Kidney epithelial cell (primary cell): ENCODE measurements at regions not wholly inside any gene's neighbourhood (a gene's known extent, or its start where the extent isn't known, plus 50 kb on each side); places are given as distances from the start of the nearest gene placed in this dataset.

Experiments
- DNase-seq: peaks from one replicate; pipeline ENCODE4 v3.0.0-alpha.2; 2010; ENCODE audit warnings: low read depth
- H3K27me3 ChIP-seq: 2 replicates; pipeline ENCODE4 v1.6.0; 2011; ENCODE audit warnings: low read length; ENCODE audit not compliant: control insufficient read depth, insufficient read depth
- H3K36me3 ChIP-seq: 2 replicates; pipeline ENCODE4 v1.5.1; 2011; ENCODE audit warnings: low read length; ENCODE audit not compliant: control insufficient read depth, insufficient read depth
- H3K4me3 ChIP-seq: 2 replicates; pipeline ENCODE4 v1.5.1; 2011; ENCODE audit warnings: low read depth, mild to moderate bottlenecking, control low read depth, low read length
- TF ChIP-seq, protein P1 (sequence below): IDR thresholded peaks from 2 replicates; pipeline ENCODE4 v1.5.1; 2011; ENCODE audit warnings: mild to moderate bottlenecking, moderate library complexity, low read length, control low read depth, inconsistent platforms; ENCODE audit not compliant: insufficient read depth, poor library complexity, severe bottlenecking

GRCh38 chr3:182697345-182697919 is 95.9 kb upstream of the ATP11B start:
- Histone ChIP-seq H3K4me3 (no peak overlapping the region), H3K36me3 (no peaks in the 10 kb centered on the region), H3K27me3 (no peaks in the 10 kb centered on the region)
- DNase-seq: no peak
- TF ChIP-seq, protein P1, sequence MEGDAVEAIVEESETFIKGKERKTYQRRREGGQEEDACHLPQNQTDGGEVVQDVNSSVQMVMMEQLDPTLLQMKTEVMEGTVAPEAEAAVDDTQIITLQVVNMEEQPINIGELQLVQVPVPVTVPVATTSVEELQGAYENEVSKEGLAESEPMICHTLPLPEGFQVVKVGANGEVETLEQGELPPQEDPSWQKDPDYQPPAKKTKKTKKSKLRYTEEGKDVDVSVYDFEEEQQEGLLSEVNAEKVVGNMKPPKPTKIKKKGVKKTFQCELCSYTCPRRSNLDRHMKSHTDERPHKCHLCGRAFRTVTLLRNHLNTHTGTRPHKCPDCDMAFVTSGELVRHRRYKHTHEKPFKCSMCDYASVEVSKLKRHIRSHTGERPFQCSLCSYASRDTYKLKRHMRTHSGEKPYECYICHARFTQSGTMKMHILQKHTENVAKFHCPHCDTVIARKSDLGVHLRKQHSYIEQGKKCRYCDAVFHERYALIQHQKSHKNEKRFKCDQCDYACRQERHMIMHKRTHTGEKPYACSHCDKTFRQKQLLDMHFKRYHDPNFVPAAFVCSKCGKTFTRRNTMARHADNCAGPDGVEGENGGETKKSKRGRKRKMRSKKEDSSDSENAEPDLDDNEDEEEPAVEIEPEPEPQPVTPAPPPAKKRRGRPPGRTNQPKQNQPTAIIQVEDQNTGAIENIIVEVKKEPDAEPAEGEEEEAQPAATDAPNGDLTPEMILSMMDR: no peak

GRCh38 chr3:182698078-182698477 is 95.2 kb upstream of the ATP11B start:
- no peaks in the 10 kb centered on the region for H3K36me3 ChIP-seq
- H3K27me3 ChIP-seq: no peaks in the 10 kb centered on the region
- no peak for DNase-seq
- no peak overlapping the region for H3K4me3 ChIP-seq
- TF ChIP-seq, protein P1: no peak

GRCh38 chr3:182699550-182700170 is 93.6 kb upstream of the ATP11B start:
- DNase-seq: no peak
- Histone ChIP-seq H3K4me3 (no peak overlapping the region), H3K27me3 (no peaks in the 10 kb centered on the region), H3K36me3 (no peaks in the 10 kb centered on the region)
- TF ChIP-seq, protein P1: no peak

DNA sequence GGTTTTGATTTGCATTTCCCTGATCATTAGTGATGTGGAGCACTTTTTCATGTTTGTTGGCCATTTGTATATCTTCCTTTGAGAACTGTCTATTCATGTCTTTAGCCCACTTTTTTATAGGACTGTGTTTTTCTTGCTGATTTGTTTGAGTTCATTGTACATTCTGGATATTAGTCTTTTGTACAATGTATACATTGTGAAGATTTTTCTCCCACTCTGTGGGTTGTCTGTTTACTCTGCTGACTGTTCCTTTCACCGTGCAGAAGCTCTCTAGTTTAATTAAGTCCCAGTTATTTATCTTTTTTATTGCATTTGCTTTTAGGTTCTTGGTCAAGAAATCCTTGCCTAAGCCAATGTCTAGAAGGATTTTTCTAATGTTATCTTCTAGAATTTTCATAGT is 91.1 kb upstream of the ATP11B start:
- TF ChIP-seq, protein P1: no peak
- Histone ChIP-seq H3K4me3 (no peak overlapping the region), H3K36me3 (no peaks in the 10 kb centered on the region), H3K27me3 (no peaks in the 10 kb centered on the region)
- DNase-seq: no peak

DNA sequence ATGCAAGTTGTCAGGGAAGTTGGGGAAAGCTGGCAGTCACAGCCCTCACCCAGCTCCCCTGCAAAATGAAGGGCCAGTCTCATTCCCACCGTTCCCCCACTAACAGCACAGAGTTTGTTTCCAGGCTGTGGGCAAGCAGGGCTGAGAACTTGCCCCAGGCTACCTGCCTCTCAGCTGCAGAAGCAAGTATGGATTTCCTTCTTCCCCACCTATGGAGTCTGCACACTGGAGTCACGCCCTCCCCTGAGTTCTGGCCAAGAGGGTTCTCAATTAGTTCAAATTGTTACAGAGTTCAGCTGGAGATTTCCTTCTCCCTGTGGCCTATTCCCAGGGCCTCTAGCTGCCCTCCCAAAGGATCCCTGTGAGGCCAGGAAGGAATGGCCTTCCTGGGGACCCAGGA is 90.1 kb upstream of the ATP11B start:
- Histone ChIP-seq H3K36me3 (no peaks in the 10 kb centered on the region), H3K27me3 (no peaks in the 10 kb centered on the region), H3K4me3 (no peak overlapping the region)
- TF ChIP-seq, protein P1: no peak
- no peak for DNase-seq

GRCh38 chr3:182704926-182705325 is 88.4 kb upstream of the ATP11B start:
- no peak overlapping the region for H3K4me3 ChIP-seq
- TF ChIP-seq, protein P1: no peak
- H3K36me3 ChIP-seq: no peaks in the 10 kb centered on the region
- H3K27me3 ChIP-seq: no peaks in the 10 kb centered on the region
- no peak for DNase-seq
